Endodermal cell (in vitro differentiated cells): ENCODE measurements at regions not wholly inside any gene's neighbourhood (a gene's known extent, or its start where the extent isn't known, plus 50 kb on each side); places are given as distances from the start of the nearest gene placed in this dataset.

ENCODE experiments used
- DNase-seq: peaks from one replicate; pipeline ENCODE4 v3.0.0-alpha.2; 2017
- H3K27ac ChIP-seq: 2 replicates; pipeline ENCODE4 v1.5.1; 2013; ENCODE audit warnings: mild to moderate bottlenecking, low read depth, low read length, moderate library complexity
- H3K27me3 ChIP-seq: 2 replicates; pipeline ENCODE4 v1.6.1; 2013; ENCODE audit warnings: mild to moderate bottlenecking, low read length, moderate library complexity; ENCODE audit not compliant: insufficient read depth, control insufficient read depth, poor library complexity, severe bottlenecking
- H3K36me3 ChIP-seq: 2 replicates; pipeline ENCODE4 v1.7.0; 2013; ENCODE audit warnings: mild to moderate bottlenecking, low read length, moderate library complexity; ENCODE audit not compliant: control insufficient read depth, insufficient read depth
- H3K4me1 ChIP-seq: one replicate; pipeline ENCODE4 v1.7.0; 2013; ENCODE audit warnings: low read length; ENCODE audit not compliant: control insufficient read depth, insufficient read depth
- H3K4me3 ChIP-seq: 2 replicates; pipeline ENCODE4 v1.5.1; 2013; ENCODE audit warnings: mild to moderate bottlenecking, low read length, moderate library complexity
- H3K9ac ChIP-seq: 2 replicates; pipeline ENCODE4 v1.6.1; 2013; ENCODE audit warnings: mild to moderate bottlenecking, low read length, moderate library complexity; ENCODE audit not compliant: poor library complexity, severe bottlenecking; ENCODE audit errors: extremely low read depth
- H3K9me3 ChIP-seq: 2 replicates; pipeline ENCODE4 v1.6.1; 2013; ENCODE audit warnings: mild to moderate bottlenecking, low read length, moderate library complexity; ENCODE audit not compliant: control insufficient read depth
- H3K27ac Mint-ChIP-seq: 2 replicates; pipeline ENCODE4 v1.8.0; 2020; ENCODE audit warnings: mixed read lengths
- H3K27me3 Mint-ChIP-seq: 2 replicates; pipeline ENCODE4 v1.8.0; 2021; ENCODE audit warnings: mild to moderate bottlenecking, mixed read lengths; ENCODE audit not compliant: insufficient read depth
- H3K36me3 Mint-ChIP-seq: 2 replicates; pipeline ENCODE4 v1.8.0; 2020; ENCODE audit warnings: low read depth, mixed read lengths
- H3K4me1 Mint-ChIP-seq: 2 replicates; pipeline ENCODE4 v1.8.0; 2020; ENCODE audit warnings: mixed read lengths
- H3K4me3 Mint-ChIP-seq: 2 replicates; pipeline ENCODE4 v1.8.0; 2020; ENCODE audit warnings: mild to moderate bottlenecking, moderate library complexity, mixed read lengths
- H3K9me3 Mint-ChIP-seq: 2 replicates; pipeline ENCODE4 v1.8.0; 2020; ENCODE audit warnings: mild to moderate bottlenecking, mixed read lengths
- WGBS, 2 experiments: methylation state at CpG; one replicate each; pipeline versions ENCODE4 v1.1.5 to v1.1.7; 2013; ENCODE audit warnings: missing lambda C conversion rate in 2 of 2, mixed read lengths in 1 of 2; ENCODE audit not compliant: insufficient coverage in 1 of 2, insufficient read length in 1 of 2; 5-methylcytosine and 5-hydroxymethylcytosine counted together
- TF ChIP-seq, protein P1 (sequence below): fragments of 200-600 bp; sonication (generic); conservative IDR thresholded peaks from 2 replicates; pipeline ENCODE4 v1.5.0; 2021; ENCODE audit warnings: antibody characterized with exemption, mild to moderate bottlenecking

DNA sequence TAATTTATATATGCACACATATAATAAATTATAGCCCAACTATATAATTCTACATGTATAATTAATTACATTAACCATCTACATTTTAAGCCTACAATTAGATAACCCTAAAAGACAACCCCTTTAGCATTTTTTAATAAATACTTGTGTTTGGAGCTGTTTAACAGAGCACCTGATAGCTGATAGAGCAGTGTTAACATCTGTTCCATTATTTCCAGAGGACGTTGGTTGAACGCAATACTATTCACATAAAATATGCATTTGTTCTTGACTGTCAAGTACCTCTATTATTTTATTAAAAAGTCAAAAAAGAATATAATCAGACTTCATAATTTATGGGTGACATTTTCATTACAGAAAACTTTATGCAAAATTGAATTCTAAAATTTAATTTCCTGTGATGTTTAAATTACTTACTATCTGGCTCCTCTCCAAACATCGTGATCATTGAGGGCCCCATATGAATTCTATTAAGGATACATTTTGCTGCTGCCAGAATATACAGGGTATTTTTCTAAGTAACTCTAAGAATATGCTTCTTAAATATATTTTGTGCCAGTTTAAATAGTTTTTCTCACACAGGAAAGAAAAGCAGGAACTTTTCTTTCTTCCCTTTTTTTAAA lies 234.3 kb downstream of the SHOX2 start:
- 97% methylated on average over 3 of the region's 3 CpGs; no CpG with 5 or more reads in 1 of the 2 experiments for WGBS, 2 experiments
- H3K9me3 Mint-ChIP-seq, result no peaks in the 10 kb centered on the region
- H3K27me3 Mint-ChIP-seq, result no peaks in the 10 kb centered on the region

DNA sequence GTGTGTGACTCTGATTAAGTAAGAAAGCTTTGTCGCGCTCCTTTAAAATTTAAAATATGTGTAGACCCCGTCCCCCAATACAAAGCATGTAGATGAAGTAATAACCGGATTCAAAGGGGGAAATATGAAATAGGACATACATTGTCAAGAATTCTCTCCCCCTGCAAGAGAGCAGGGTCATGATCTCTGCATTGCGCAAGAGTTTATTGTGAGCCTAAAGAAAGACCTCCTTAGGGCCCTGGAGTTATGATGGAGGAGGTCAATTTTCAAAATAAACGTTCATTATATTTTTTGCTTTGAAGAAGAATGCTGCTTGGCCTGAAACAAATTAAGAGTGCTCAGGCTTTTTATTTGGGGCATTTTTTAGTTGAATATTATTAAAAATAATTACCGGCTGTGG lies 235.0 kb downstream of the SHOX2 start:
- no peak overlapping the region for H3K4me3 Mint-ChIP-seq
- DNase-seq, result no peak
- H3K9me3 ChIP-seq, result no peaks in the 10 kb centered on the region
- no peak overlapping the region for H3K9ac ChIP-seq
- no peaks in the 10 kb centered on the region for H3K27me3 Mint-ChIP-seq
- H3K36me3 ChIP-seq, result no peaks in the 10 kb centered on the region
- TF ChIP-seq, protein P1, sequence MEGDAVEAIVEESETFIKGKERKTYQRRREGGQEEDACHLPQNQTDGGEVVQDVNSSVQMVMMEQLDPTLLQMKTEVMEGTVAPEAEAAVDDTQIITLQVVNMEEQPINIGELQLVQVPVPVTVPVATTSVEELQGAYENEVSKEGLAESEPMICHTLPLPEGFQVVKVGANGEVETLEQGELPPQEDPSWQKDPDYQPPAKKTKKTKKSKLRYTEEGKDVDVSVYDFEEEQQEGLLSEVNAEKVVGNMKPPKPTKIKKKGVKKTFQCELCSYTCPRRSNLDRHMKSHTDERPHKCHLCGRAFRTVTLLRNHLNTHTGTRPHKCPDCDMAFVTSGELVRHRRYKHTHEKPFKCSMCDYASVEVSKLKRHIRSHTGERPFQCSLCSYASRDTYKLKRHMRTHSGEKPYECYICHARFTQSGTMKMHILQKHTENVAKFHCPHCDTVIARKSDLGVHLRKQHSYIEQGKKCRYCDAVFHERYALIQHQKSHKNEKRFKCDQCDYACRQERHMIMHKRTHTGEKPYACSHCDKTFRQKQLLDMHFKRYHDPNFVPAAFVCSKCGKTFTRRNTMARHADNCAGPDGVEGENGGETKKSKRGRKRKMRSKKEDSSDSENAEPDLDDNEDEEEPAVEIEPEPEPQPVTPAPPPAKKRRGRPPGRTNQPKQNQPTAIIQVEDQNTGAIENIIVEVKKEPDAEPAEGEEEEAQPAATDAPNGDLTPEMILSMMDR, result no peak
- H3K4me1 Mint-ChIP-seq, result peaks cover 11% of the 10 kb centered on the region
- no peaks in the 10 kb centered on the region for H3K9me3 Mint-ChIP-seq
- no peaks in the 10 kb centered on the region for H3K27me3 ChIP-seq
- H3K27ac Mint-ChIP-seq, result no peak overlapping the region
- H3K4me3 ChIP-seq, result no peak overlapping the region
- WGBS, 2 experiments, result 92% methylated on average over 6 of the region's 7 CpGs; no CpG with 5 or more reads in 1 of the 2 experiments
- no peak overlapping the region for H3K27ac ChIP-seq
- no peaks in the 10 kb centered on the region for H3K36me3 Mint-ChIP-seq
- H3K4me1 ChIP-seq, result no peaks in the 10 kb centered on the region

More for the DNA sequence above, 234.3 kb downstream of the SHOX2 start:
- Histone ChIP-seq H3K4me1 (no peaks in the 10 kb centered on the region), H3K27me3 (no peaks in the 10 kb centered on the region), H3K36me3 (no peaks in the 10 kb centered on the region), H3K4me3 (no peak overlapping the region), H3K9ac (no peak overlapping the region), H3K9me3 (no peaks in the 10 kb centered on the region), H3K27ac (no peak overlapping the region)
- Mint-ChIP-seq H3K4me3 (no peak overlapping the region), H3K36me3 (no peaks in the 10 kb centered on the region), H3K27ac (no peak overlapping the region), H3K4me1 (peaks cover 11% of the 10 kb centered on the region)
- TF ChIP-seq, protein P1, result no peak
- no peak for DNase-seq

DNA sequence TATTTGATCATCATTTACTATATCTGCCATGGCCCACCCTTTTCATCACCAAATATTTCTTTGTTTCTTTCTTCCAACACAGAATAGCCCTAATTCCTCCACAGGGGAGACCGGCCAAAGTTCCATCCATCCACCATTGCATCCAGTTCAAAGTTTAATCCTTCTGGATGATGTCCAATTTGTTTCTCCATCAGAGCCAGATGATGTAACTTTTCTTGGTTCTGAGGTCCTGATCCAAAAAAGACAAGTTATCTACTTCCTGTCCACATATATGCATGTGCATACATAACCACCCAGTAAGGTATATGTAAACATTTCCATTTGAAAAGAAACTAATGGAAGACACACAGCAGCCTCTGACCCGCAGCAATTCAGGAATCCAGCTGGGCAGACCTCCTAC lies 237.3 kb downstream of the SHOX2 start:
- no peaks in the 10 kb centered on the region for H3K4me1 ChIP-seq
- peaks cover 11% of the 10 kb centered on the region for H3K4me1 Mint-ChIP-seq
- no peaks in the 10 kb centered on the region for H3K9me3 Mint-ChIP-seq
- WGBS, 2 experiments, result 62 to 63% methylated on average over 2 of the region's 2 CpGs
- no peak overlapping the region for H3K4me3 ChIP-seq
- H3K27me3 Mint-ChIP-seq, result no peaks in the 10 kb centered on the region
- no peaks in the 10 kb centered on the region for H3K36me3 ChIP-seq
- no peak for DNase-seq
- no peak overlapping the region for H3K27ac Mint-ChIP-seq
- no peak overlapping the region for H3K4me3 Mint-ChIP-seq
- no peak overlapping the region for H3K9ac ChIP-seq
- H3K27ac ChIP-seq, result no peak overlapping the region
- no peaks in the 10 kb centered on the region for H3K36me3 Mint-ChIP-seq
- H3K27me3 ChIP-seq, result no peaks in the 10 kb centered on the region
- TF ChIP-seq, protein P1, result no peak
- no peaks in the 10 kb centered on the region for H3K9me3 ChIP-seq
